Activated CD4-positive, alpha-beta T cell treated with anti-CD3 and anti-CD28 coated beads, Interleukin-10, Interleukin-2, amounts not matched to agents 100 ng/mL and 50 ng/mL, durations not matched to agents 16 hours and 8 hours (primary cell): ENCODE measurements at regions not wholly inside any gene's neighbourhood (a gene's known extent, or its start where the extent isn't known, plus 50 kb on each side); places are given as distances from the start of the nearest gene placed in this dataset.

ENCODE experiments used
- DNase-seq: peaks from one replicate; pipeline ENCODE4 v3.0.0-alpha.2; 2020

DNA sequence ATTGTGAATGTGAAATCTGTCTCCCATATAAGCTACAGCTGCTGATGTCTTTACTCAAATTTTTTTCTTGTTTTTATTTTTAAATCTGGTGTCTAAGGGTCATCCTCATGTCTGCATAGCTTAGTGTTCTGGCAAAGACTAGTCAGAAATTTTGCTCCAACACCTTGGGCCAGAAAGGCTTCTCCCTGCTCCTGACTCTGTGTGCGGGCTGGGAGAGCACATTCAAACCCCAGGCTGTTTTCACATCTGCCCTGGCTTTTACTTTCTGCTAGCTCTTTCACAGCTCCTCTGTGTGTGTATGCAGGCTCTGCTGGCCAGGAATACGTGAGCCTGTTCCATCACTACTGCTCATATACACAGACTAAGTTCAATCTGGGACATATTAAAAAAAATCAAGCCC is 102.9 kb upstream of the RIOK3 start:
- DNase-seq = no peak

DNA sequence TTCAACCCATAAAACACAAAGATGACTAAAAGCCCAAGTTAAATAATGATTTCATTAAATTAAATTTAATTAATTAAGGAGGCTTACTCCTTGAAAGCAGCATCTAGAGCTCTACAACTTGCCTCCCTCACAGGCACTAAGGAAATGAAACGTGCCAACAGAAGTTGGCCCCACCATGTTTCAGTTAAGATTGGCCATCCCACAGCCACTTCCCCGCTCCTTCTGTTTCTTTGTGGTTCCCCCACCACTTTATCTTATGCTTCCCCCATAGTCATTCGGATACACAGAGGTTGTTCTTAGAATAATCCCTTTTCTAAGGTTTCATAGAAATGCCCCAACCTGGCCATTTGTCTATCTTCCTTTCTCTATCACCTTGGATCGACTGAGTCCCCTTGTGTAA is 101.6 kb upstream of the RIOK3 start:
- DNase-seq = no peak

DNA sequence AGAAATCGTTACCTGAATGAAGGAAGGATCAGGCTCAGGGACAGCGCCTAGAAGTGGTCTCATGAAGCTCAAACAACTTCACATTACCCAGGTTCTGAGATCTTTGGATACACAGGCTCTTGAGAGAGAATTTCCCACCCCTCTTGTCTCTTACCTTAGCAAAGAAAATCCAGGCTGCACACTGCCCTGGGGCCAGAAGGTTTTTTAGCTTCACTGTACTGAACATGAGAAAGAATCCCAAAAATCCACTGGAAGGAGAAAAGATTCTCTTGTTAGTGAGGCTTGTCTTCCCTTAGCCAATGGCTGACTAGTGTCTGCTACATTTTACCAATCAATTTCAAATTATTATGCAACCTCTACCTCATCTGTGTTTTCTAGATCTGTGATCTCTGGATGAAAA is 101.0 kb upstream of the RIOK3 start:
- DNase-seq = no peak

DNA sequence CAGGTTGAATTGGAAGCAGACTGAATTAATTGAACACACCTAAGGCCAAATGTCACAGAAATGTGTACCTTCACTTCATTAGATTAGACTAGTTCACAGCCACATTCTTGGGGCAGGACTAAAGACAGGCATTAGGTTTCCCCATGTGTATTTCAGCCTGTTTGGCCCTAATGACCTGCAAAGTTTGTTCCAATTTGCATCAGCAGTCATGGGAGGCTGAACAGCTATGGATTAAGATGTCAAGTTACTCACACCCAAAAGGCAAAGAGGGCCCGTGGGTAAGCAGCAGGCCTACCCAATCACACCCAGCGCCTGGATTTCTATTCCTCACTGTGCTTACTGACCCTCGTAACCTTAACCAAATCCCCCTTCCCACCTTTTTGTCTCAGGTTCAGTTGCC is 99.6 kb upstream of the RIOK3 start:
- no peak for DNase-seq

DNA sequence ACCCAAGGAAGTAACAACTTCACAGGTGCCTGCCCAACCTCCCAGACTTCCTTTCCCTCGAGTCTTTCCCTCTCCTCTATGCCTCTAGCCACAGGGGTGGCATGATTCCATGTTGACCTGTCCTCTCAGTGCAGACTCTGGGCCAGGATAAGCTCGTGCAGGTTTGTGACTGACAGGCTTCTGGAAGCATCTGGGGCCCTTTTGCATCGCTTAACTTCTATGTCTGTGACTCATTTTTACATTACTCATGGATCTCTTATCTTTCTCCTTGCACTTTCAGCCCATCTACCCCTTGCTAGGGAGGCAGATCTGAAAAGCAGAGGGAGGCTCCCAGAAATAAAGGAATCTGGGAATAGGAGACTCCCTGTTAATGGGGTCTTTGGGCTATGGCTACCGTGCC is 98.5 kb upstream of the RIOK3 start:
- no peak for DNase-seq

DNA sequence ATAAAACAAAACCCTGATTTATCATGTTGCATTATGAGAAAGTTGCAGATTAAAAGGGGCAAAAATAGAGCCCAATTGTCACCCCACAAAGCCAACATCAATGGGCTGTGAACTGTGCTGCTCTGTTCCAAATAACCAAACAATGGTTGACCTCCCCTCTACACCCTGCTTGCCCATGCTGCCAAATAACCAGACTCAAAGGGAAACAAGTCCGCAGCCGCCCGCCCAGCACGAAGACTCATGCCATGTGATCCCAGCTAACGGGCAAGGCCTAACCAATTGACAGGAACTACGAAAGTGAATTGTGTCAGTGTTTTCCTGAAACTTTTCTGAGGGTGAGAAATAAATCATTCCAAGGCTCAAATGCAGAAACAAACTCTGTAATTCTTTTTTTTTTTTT is 97.9 kb upstream of the RIOK3 start:
- DNase-seq = no peak

DNA sequence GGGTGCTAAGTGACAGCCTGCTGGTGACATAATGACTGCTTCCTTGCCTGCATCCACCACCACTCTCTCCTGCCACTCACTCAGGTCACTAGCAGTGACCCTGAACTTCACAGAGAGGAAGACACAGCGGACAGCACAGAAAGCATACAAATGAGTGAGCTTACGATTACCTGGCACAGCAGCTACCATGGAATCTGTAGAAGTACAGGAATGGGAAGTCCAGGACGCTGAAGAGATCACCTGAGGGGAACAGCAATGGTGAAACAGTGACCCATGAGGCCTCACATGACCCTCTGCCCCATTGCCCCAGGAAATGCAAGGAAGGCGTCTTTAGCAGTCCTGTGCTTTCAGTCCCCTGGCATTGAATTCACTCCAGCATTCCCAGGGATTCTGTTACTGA is 96.7 kb upstream of the RIOK3 start:
- no peak for DNase-seq

DNA sequence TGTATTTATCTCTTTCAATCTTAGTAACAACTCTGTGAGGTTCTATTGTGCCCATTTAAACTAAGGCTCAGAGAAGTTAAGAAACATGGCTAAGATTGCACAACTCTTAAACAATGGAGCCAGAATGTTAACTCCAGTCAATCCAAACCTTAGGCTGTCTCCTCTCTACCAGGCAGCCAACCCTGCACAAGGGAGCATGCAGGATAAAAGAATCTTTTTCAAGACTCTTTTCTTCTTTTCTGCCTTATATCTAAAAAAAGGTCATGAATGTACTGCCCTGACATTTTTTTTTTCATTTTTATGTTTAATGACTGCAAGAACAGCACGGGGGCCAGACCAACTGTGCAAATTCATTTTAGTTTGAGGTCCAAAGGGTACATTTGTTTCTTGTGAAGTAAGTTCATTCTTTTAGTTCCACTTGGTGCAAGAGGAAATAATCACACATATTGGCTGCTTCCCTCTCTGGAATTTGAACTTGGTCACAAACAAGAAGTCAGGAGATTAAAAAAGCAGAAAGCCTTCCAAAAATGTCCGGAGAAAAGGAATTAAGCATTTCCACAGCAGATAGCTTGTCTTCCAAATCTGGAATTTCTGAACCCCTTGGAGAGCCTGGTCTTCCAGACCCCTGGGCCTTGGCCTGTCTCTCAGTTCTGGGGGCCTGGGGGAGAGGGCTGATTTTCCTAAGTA is 96.0 kb upstream of the RIOK3 start:
- no peak for DNase-seq

DNA sequence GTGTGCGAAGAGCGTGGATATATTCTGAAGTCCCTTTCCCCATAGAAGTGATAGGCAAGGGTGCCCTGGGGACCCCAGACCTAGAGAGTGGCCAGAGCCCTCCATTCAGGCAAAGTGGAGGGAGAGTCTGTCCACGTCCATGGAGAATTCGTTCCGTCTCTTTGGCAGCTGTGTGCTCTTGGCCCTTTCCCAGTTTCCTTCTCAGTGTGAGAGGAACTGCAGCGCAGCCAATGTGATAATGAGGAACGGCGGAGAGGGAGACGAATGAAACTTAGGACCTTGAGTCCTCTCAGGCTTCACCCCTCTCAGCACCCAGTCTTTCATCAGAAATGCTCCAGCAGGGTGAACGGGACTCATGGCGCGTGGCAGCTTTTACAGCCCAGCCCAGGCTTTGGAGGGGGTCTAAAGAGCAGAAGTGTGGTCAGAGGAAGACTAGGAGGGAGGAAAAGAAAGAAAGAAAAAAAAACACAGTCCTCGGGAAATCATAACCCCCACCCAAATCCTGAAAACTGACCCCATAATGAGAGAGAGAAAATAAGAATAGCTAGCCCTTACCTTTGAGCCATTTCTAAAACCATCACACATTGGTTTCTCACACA is 95.0 kb upstream of the RIOK3 start:
- no peak for DNase-seq

DNA sequence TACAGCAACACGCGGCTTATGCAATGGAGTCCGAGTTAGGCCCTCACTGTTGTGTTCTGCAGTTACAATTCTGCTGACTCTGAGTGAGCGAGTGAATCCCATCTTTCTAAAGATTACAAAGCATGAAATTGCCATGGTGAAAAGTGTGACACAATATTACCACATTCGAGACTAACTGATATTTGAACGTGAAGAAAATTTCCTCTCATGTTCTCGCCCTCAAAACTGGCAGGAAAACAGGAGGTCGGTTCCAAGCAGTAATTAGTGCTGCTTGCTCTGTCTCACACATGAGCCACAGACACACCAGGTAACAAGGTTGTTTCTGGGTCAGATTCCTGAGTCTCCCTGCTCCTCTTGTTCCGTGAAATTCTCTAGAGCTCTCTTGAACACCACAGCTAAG is 93.7 kb upstream of the RIOK3 start:
- no peak for DNase-seq

DNA sequence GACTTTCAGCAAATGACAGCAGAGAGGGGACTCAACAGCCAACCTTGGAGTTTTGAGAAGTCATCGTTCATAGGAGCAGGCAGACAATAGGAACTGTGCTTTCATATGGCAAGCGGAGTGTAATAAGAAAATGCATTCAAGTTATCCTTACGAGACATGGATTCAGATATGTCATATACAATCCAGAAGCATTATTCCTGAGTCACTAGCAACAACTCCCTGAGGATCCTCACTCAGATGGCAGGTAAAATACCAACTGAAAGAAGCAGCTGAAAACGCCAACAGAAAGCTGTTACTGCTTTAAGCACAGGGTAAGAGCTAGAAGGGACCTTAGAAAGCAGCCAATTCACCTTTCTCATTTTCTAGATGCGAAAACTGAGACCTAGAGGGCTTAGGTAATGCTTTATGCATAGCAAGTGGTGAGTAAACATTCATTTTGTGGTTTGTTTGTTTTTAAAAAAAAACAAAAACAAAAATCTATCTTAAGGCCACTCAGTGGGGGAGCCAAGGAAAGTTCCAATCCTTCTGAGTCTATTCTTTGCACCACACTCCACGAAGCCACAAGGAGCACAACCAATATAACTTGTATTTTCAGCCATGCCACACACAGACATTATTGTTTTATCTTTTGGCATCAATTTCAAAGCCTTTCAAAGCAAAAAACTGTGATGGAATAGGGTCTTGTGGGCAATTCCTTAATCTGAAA is 89.1 kb upstream of the RIOK3 start:
- DNase-seq = no peak

DNA sequence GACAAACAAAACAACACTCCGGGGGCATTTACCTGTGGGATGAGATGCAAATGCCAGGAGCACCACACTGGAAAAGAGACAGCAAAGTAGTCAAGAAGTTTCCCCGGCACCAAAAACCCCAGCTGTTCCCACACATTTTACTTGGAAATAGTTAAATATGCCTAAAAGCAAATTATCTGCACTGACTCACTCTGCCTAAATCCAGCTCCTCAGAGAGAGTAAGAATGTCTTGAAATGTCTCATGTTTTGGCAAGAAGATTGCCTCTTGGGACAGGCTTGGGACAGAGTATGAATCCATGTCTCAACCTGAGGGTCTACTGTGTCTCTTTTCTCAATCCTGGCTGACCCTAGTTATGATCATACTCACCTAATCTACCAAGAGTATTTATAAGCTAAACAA is 87.5 kb upstream of the RIOK3 start:
- no peak for DNase-seq

DNA sequence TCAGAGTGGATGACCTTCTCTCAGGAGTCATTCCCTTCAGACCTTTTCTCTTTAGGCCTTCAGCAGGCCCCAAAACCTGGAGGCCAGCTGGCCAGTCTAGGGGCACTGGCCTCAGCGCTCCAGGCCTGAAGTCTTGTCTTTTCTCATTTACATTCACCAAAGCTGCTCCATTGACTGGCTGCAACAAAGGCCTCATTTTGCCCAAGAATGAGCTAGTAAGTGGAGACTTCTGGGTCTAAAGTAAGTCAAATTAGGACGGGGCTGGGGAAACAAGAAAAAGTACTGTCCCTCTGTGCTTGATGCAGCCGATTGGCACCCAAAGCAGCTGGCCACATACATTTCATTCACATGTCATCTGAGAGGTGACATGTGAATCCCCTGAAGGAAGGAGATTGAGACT is 83.8 kb upstream of the RIOK3 start:
- no peak for DNase-seq

DNA sequence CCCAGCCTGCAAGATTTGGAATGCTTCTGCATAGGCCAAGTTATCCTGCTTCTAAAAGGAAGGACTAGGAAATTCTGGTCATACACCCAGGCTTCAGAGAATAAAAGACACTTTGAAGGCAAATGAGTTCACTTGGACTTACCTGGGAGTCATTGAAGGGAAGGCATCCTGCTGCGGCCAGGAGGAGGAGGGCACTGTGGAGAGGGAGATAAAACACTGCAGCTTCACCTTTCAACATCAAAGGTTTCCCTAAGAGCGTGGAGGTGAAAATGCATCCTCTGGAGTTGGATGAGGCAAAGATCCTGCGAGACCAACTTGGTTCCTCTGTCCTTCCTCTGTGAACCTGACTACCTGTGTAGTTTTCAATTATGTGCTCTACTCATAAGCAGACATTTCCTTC is 79.5 kb upstream of the RIOK3 start:
- no peak for DNase-seq

DNA sequence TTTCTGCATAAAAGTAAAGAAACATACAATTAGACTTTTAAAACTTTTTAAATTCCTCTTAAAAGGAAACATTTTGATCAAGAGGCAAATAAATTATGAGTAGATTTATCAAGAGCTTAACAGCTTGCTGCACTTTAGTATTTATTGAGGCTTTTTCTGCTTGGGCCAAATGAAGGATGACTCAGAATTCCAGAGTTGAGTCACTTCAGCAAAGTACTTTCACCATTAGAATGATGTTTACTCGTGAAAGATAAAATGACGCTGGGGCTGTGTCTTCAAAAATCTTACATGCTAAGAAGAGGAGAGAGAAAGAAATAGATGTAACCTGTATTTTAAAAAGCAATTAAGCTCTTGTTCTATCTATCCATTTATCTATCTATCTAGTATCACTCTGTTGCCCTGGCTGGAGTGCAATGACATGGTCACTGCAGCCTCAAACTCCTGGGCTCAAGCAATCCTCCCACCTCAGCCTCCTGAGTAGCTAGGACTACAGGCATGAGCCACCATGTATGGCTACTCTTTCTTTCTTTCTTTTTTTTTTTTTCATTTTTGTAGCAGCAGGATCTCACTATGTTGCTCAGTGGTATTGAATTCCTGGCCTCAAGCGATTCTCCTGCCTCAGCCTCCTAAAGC is 75.3 kb upstream of the RIOK3 start:
- peak; percentile 79 for DNase-seq

DNA sequence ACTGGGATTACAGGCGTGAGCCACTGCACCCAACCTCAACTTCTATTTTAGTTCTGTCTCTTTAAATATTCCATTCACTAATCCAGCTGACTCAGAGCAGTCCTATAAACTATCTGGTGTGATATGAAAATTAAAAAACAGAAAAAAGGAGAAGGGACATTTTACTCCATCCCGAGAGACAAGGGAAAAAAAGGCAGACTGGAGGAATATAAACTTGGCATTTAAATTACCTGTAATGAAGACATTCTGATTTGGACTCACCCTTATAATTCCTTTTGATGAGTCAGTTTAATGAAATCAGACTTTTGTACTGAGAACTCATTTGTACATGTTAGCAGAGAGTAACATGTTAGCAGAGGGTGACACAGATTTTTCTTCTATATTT is 74.8 kb upstream of the RIOK3 start:
- DNase-seq = no peak

DNA sequence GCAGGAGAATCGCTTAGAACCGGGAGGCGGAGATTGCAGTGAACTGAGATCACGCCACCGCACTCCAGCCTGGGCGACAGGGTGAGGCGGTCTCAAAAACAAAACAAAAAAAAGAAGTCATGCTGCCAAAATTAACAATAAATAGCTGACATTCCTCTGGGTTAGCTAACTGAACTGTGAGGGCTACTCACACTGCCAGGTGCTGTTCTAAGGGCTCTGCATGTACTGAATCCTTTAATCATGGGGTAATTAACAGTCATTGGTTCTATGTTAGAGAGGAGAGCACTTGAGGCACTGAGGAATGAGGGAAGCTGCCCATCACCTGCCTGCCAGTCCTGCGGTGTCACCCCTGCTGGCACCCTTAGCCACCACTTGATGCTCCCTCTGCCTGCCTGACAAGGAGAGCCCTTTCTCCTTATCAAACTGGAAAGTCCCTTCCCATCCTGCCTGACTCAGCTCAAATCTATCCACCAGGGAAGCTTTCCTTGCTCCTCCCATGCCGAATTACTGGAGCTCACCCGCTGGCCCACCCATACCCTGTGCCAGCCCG is 73.0 kb upstream of the RIOK3 start:
- DNase-seq = no peak

DNA sequence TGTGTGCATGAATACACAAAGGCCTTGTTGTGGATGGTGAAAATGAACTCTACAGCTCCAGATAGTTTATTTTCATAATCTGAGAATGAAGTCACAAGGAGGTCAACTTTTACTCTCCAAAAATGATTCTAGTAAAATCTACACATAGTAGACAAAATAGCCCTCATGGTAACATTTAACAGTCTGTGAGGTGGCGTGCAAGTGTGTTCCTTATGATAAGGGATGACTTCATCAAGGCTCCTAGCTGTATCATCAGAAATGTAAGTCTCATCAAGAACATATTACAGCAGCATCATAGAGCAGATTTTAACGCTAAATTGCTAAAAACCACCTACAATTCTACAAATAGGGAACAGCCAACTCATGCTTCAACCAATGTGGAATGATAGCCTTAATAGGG is 72.3 kb upstream of the RIOK3 start:
- no peak for DNase-seq

DNA sequence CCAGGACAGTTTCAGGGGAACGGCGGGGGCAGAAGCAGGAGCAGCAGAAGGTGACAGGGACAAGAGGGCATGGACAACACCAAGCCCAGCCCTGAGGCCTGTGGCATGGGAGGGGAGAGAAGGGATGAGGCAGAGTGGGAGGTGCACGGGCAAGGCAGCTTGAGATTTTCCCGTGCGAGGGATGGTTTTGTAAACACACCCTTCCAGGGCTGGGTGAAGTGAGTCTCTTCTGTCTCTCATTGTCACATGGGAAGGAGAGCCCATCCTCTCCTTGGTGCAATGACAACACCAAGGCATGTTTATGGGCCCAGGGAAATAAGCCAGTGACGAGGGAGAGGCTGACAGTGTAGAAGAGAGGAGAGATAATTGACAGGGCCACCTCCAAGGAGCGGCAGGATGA is 69.6 kb upstream of the RIOK3 start:
- no peak for DNase-seq

DNA sequence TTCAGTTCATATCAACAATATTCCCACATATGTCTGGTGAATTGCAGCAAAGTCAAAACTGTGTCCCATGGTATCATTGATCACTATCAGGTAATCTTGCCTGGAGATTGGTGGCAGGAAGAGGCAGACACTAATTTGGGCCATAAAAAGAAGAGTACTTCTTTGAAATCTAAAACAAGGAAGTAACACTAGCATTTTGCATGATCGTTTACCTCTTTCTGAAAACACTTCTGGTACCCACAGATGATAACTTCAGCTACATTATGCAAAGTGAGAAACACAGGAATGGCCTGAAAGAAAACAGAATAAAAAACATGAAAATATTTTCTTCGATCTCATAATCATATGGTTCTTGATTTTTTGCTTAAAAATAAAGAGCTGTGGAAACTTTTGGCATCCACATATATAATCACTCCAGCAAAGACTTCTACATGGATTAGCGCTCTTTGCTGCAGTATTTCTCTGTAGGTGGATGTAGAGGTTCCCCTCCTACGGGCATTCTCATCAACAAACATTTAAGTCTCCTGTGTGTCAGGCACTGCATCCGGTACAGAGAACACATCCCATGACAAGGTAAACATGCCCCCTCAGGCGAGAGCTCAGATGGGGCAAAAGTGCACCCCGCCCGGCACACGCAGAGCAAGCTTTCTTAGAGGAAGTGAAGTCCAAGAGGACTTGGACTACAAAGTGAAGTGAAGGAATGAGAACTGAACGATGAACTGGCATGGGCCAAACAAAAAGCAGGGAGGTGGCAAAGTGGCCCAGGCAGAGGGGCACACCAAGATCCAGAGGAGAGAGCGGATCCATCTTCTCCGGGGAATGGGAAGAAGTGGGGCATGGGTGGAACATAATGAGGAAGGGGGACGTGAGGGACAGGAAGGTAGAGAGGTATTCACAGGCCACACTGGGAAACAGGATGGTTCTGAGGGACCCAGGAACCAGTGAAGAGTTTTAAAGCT is 68.0 kb upstream of the RIOK3 start:
- DNase-seq = no peak

DNA sequence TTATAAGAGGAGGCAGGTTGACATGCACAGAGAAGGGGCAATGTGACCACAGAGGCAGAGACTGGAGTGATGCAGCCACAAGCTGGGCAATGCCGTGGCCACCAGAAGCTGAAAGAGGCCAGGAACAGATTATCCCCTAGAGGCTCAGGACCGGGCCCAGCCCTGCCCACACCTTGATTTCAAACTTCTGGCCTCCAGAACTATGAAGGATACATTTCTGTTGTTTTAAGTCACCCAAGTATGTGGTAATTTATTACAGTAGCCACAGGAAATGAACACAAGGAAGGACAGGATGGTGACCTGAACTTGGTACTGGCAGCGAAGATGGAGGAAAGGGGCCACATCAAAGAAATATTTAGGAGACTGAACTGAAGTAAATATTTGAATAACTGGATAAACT is 66.8 kb upstream of the RIOK3 start:
- DNase-seq = no peak

DNA sequence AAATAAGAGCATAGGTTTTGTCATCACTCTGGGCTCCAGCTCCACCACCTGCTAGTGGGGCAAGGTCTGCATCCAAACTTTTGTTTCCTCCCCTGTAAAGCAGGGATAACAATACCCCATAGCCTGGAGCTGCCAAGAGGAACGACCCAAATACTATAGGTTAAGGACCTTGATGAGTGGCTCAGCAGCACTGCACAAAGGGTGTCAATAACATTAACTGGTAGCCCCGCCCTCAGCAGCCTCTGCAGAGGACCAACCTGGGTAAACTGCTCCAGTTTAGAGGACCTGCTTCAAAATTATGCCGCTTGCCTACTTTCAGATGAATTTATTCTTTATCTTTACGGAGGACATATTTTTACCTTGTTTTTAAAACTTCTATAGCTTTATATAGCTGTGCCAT is 65.8 kb upstream of the RIOK3 start:
- no peak for DNase-seq

DNA sequence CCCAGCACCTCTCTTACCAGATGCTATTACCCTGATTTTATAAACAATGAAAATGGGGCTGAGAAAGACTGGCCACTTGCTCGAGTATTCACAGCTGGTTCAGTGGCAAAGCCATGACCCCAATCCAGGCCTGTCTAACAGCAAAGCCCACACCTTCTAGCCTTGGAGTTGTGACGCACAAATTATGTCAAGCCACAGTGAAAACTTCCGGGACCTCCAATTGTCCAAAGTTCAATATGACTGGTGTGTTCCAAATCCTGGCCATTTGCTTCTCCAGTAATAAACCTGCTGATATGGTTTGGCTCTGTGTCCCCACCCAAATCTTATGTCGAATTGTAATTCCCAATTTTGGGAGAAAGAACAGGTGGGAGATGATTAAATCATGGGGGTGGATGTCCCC is 64.7 kb upstream of the RIOK3 start:
- no peak for DNase-seq
